MCF 10A (cell line): ENCODE measurements at regions not wholly inside any gene's neighbourhood (a gene's known extent, or its start where the extent isn't known, plus 50 kb on each side); places are given as distances from the start of the nearest gene placed in this dataset.

Experiments used
- BruUV-seq: library from RNA; stranded (reverse); fragments of 400-500 nt; replicated peaks from 2 replicates; lab custom pipeline; 2021; lab: Mats Ljungman, UMichigan
- CTCF ChIA-PET: fragments of 300-600 bp; sonication (Branson Sonifier 250); formaldehyde crosslinking; extraction: SDS; loops from one replicate; lab custom pipeline; 2021; ENCODE audit warnings: antibody characterized with exemption, inconsistent platforms; lab: Yijun Ruan, JAX
- POLR2A ChIA-PET: fragments of 300-600, 350-650 bp; sonication (Branson Sonifier 250); formaldehyde crosslinking; extraction: SDS; loops from one replicate; lab custom pipeline; 2020; ENCODE audit warnings: antibody characterized with exemption, inconsistent platforms; lab: Yijun Ruan, JAX
- DNase-seq: peaks from one replicate; pipeline ENCODE4 v3.0.0-alpha.2; 2018; ENCODE audit not compliant: unreplicated experiment
- H3K27ac Mint-ChIP-seq: one replicate; pipeline ENCODE4 v1.8.0; 2022; ENCODE audit warnings: mild to moderate bottlenecking, low read depth, mixed read lengths; ENCODE audit not compliant: unreplicated experiment
- H3K27me3 Mint-ChIP-seq: one replicate; pipeline ENCODE4 v1.8.0; 2022; ENCODE audit warnings: mixed read lengths; ENCODE audit not compliant: insufficient read depth, unreplicated experiment
- H3K36me3 Mint-ChIP-seq: one replicate; pipeline ENCODE4 v1.8.0; 2022; ENCODE audit warnings: mild to moderate bottlenecking, moderate library complexity, mixed read lengths; ENCODE audit not compliant: insufficient read depth, unreplicated experiment
- H3K4me1 Mint-ChIP-seq: one replicate; pipeline ENCODE4 v1.8.0; 2022; ENCODE audit warnings: mixed read lengths; ENCODE audit not compliant: insufficient read depth, unreplicated experiment
- H3K4me3 Mint-ChIP-seq: one replicate; pipeline ENCODE4 v1.8.0; 2022; ENCODE audit warnings: mild to moderate bottlenecking, moderate library complexity, mixed read lengths; ENCODE audit not compliant: unreplicated experiment
- H3K9me3 Mint-ChIP-seq: one replicate; pipeline ENCODE4 v1.8.0; 2022; ENCODE audit warnings: mixed read lengths; ENCODE audit not compliant: unreplicated experiment
- CTCF ChIP-seq: fragments of 200-600 bp; IDR thresholded peaks from one replicate; pipeline ENCODE4 v1.8.0; 2022; ENCODE audit warnings: antibody characterized with exemption, mild to moderate bottlenecking; ENCODE audit not compliant: unreplicated experiment
- intact Hi-C: fragments of 100-400 bp; cut with micrococcal nuclease; formaldehyde crosslinking; loops from 2 replicates; pipeline ENCODE4 v1.14.1; 2022

GRCh38 chr12:43653289-43653915 is 101.4 kb upstream of the ADAMTS20 start:
- H3K27ac Mint-ChIP-seq = no peak overlapping the region
- H3K27me3 Mint-ChIP-seq = peaks cover 60% of the 10 kb centered on the region
- no peak for DNase-seq
- no peak overlapping the region for H3K4me3 Mint-ChIP-seq
- H3K4me1 Mint-ChIP-seq = no peaks in the 10 kb centered on the region
- no peaks in the 10 kb centered on the region for H3K36me3 Mint-ChIP-seq
- CTCF ChIA-PET = interaction anchor here (0.7 kb wide), 1 partner anchor 129 kb away, joined by 3 read pairs; no protein-coding TSS in a partner anchor
- no peak for TF ChIP-seq CTCF
- POLR2A ChIA-PET = no interaction called here
- BruUV-seq = no TSS peak
- intact Hi-C loops = no loop called here
- no peaks in the 10 kb centered on the region for H3K9me3 Mint-ChIP-seq

DNA sequence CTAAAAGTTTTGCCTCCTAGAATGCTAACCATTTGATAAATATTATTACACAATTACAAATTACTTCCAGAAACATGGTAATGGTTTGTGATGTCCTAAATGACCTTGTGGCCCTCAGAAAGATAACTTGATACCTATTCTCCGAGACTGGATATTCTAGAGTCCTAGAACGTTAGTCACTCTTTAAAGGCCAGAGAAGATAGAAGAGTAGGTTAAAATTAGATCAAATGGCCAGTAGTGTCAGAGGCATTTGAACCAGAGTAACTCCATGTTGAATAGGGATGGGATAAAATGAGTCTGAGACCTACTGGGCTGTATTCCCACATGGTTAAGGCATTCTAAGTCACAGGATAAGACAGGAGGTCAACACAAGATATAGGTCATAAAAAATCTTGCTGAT is 96.6 kb upstream of the ADAMTS20 start:
- ChIA-PET POLR2A (no interaction called here), CTCF (interaction anchor here (0.6 to 0.9 kb wide), 2 partner anchors 108 to 148 kb away, joined by 3 read pairs; no protein-coding TSS in a partner anchor)
- TF ChIP-seq CTCF = no peak
- Mint-ChIP-seq H3K27me3 (peaks cover 40% of the 10 kb centered on the region), H3K4me1 (no peaks in the 10 kb centered on the region), H3K4me3 (no peak overlapping the region), H3K36me3 (no peaks in the 10 kb centered on the region), H3K9me3 (no peaks in the 10 kb centered on the region), H3K27ac (no peak overlapping the region)
- DNase-seq = no peak
- no TSS peak for BruUV-seq
- intact Hi-C loops = no loop called here

- Mint-ChIP-seq H3K36me3 (peaks cover 5% of the 10 kb centered on the region), H3K27me3 (peaks cover 60% of the 10 kb centered on the region), H3K27ac (no peak overlapping the region), H3K4me1 (no peaks in the 10 kb centered on the region), H3K9me3 (peaks cover 7% of the 10 kb centered on the region), H3K4me3 (no peak overlapping the region)
- POLR2A ChIA-PET = no interaction called here
- CTCF ChIA-PET = no interaction called here
- no TSS peak for BruUV-seq
- intact Hi-C loops = no loop called here
- no peak for TF ChIP-seq CTCF
- no peak for DNase-seq
Observed at GRCh38 chr12:43638806-43639205, 86.8 kb upstream of the ADAMTS20 start.

- POLR2A ChIA-PET = no interaction called here
- intact Hi-C loops = no loop called here
- H3K4me3 Mint-ChIP-seq = no peak overlapping the region
- CTCF ChIA-PET = no interaction called here
- H3K4me1 Mint-ChIP-seq = no peaks in the 10 kb centered on the region
- DNase-seq = no peak
- BruUV-seq = no TSS peak
- no peak overlapping the region for H3K27ac Mint-ChIP-seq
- peaks cover 79% of the 10 kb centered on the region for H3K27me3 Mint-ChIP-seq
- peaks cover 7% of the 10 kb centered on the region for H3K9me3 Mint-ChIP-seq
- TF ChIP-seq CTCF = no peak
- peaks cover 9% of the 10 kb centered on the region for H3K36me3 Mint-ChIP-seq
Observed at GRCh38 chr12:43636725-43637463, 84.9 kb upstream of the ADAMTS20 start.
